Stimulated activated memory B cell treated with anti-CD40 and anti-IgM and Interleukin-4, amounts not matched to agents 10 μg/mL and 1 μg/mL and 100 μg/mL, for 72 hours (primary cell): ENCODE measurements at regions not wholly inside any gene's neighbourhood (a gene's known extent, or its start where the extent isn't known, plus 50 kb on each side); places are given as distances from the start of the nearest gene placed in this dataset.
"Not testable (repeated sequence)": the region's sequence is repeated elsewhere in the genome, so short reads cannot be mapped to it uniquely, and the experiment has no call there.

Experiments used
- ATAC-seq: fragments of 150-1000 bp; cut with Tn5 transposase; 2 replicates; pipeline ENCODE4 v1.10.0; 2021
- H3K27ac Mint-ChIP-seq: one replicate; pipeline ENCODE4 v1.8.0; 2022; ENCODE audit warnings: mild to moderate bottlenecking, mixed read lengths
- H3K27me3 Mint-ChIP-seq: one replicate; pipeline ENCODE4 v1.8.0; 2022; ENCODE audit warnings: mixed read lengths
- H3K36me3 Mint-ChIP-seq: one replicate; pipeline ENCODE4 v1.8.0; 2022; ENCODE audit warnings: mixed read lengths
- H3K4me1 Mint-ChIP-seq: one replicate; pipeline ENCODE4 v1.8.0; 2022; ENCODE audit warnings: mixed read lengths
- H3K4me3 Mint-ChIP-seq: one replicate; pipeline ENCODE4 v1.8.0; 2022; ENCODE audit warnings: mild to moderate bottlenecking, moderate library complexity, mixed read lengths
- H3K9me3 Mint-ChIP-seq: one replicate; pipeline ENCODE4 v1.8.0; 2022; ENCODE audit warnings: mixed read lengths

- no peaks in the 10 kb centered on the region for H3K36me3 Mint-ChIP-seq
- H3K4me1 Mint-ChIP-seq, result no peaks in the 10 kb centered on the region
- H3K9me3 Mint-ChIP-seq, result no peaks in the 10 kb centered on the region
- ATAC-seq, result no peak
- no peak overlapping the region for H3K4me3 Mint-ChIP-seq
- no peak overlapping the region for H3K27ac Mint-ChIP-seq
- no peaks in the 10 kb centered on the region for H3K27me3 Mint-ChIP-seq
Observed at GRCh38 chr13:91240341-91240740, 107.1 kb upstream of the MIR17HG start.

GRCh38 chr13:91241221-91241933 is 106.1 kb upstream of the MIR17HG start:
- no peaks in the 10 kb centered on the region for H3K27me3 Mint-ChIP-seq
- H3K4me1 Mint-ChIP-seq, result no peaks in the 10 kb centered on the region
- no peaks in the 10 kb centered on the region for H3K36me3 Mint-ChIP-seq
- H3K4me3 Mint-ChIP-seq, result no peak overlapping the region
- ATAC-seq, result no peak
- H3K27ac Mint-ChIP-seq, result no peak overlapping the region
- H3K9me3 Mint-ChIP-seq, result no peaks in the 10 kb centered on the region

DNA sequence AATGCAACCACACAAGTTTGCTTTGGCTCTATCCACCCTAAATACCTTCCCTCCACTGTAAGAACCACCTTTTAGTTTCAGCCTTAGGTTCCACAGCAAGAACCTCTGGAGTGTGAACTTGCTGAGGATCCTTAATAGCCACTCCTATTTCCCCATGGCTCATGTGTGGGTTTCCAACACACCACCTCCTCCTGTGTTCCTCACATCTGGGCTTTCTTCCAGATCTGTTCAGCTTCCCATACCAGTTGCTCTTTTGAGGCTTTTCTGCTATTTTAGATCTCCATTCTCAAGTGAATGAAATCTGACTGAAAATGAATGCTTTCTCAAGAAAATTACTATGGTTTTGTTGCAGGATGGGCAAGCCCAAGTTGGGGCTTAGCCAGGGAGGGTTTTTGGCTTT is 104.8 kb upstream of the MIR17HG start:
- Mint-ChIP-seq H3K27me3 (no peaks in the 10 kb centered on the region), H3K4me1 (no peaks in the 10 kb centered on the region), H3K27ac (no peak overlapping the region), H3K9me3 (no peaks in the 10 kb centered on the region), H3K4me3 (no peak overlapping the region), H3K36me3 (no peaks in the 10 kb centered on the region)
- ATAC-seq, result no peak

GRCh38 chr13:91245288-91245687 is 102.2 kb upstream of the MIR17HG start:
- Mint-ChIP-seq H3K27me3 (peaks cover 9% of the 10 kb centered on the region), H3K9me3 (no peaks in the 10 kb centered on the region), H3K4me3 (no peak overlapping the region), H3K27ac (no peak overlapping the region), H3K36me3 (no peaks in the 10 kb centered on the region), H3K4me1 (no peaks in the 10 kb centered on the region)
- no peak for ATAC-seq

DNA sequence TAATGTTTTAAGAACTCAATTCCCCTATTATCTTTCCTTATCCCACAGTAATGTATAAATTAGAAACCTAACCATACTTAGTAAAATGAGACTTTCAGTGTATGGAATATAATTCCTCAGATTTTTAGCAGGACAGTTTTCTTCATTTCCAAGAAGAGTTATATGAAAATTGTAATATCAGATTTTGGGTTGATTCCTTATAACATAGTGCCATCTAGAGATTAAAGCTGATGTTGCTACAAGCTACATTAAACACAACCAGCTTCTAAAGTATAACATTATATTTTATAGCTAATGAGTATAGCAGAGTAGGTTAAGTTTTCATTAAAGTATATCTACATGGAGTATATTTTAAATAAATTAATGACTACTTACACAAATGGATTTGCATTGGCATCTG is 99.7 kb upstream of the MIR17HG start:
- Mint-ChIP-seq H3K9me3 (no peaks in the 10 kb centered on the region), H3K36me3 (no peaks in the 10 kb centered on the region), H3K4me1 (no peaks in the 10 kb centered on the region), H3K4me3 (no peak overlapping the region), H3K27me3 (peaks cover 9% of the 10 kb centered on the region), H3K27ac (no peak overlapping the region)
- no peak for ATAC-seq

GRCh38 chr13:91248249-91248648 is 99.2 kb upstream of the MIR17HG start:
- Mint-ChIP-seq H3K4me3 (no peak overlapping the region), H3K4me1 (no peaks in the 10 kb centered on the region), H3K27me3 (peaks cover 9% of the 10 kb centered on the region), H3K27ac (no peak overlapping the region), H3K9me3 (no peaks in the 10 kb centered on the region), H3K36me3 (no peaks in the 10 kb centered on the region)
- ATAC-seq, result no peak

DNA sequence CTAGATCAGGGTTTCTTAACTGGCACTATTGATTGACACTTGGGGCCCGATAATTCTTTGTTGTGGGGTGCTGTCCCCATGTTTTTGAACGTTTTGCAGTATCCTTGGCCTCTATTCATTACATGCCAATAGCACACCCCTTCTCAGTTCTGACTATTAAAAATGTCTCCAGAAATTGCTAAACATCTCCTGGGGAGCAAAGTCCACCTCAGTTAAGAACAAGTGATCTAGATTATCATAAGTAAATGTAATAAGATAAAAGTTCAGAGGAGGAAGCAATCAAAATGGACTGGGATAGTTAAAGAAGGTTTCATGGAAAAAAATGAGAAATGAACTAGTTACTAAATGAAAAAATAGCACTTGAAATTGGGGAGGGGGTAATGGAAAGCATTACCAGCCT is 98.1 kb upstream of the MIR17HG start:
- H3K36me3 Mint-ChIP-seq, result no peaks in the 10 kb centered on the region
- no peak overlapping the region for H3K27ac Mint-ChIP-seq
- no peaks in the 10 kb centered on the region for H3K9me3 Mint-ChIP-seq
- ATAC-seq, result no peak
- no peak overlapping the region for H3K4me3 Mint-ChIP-seq
- H3K4me1 Mint-ChIP-seq, result no peaks in the 10 kb centered on the region
- peaks cover 9% of the 10 kb centered on the region for H3K27me3 Mint-ChIP-seq

- no peak for ATAC-seq
- H3K27ac Mint-ChIP-seq, result no peak overlapping the region
- no peak overlapping the region for H3K4me3 Mint-ChIP-seq
- no peaks in the 10 kb centered on the region for H3K4me1 Mint-ChIP-seq
- H3K27me3 Mint-ChIP-seq, result peaks cover 9% of the 10 kb centered on the region
- no peaks in the 10 kb centered on the region for H3K9me3 Mint-ChIP-seq
- no peaks in the 10 kb centered on the region for H3K36me3 Mint-ChIP-seq
Observed at GRCh38 chr13:91249861-91250260, 97.6 kb upstream of the MIR17HG start.

DNA sequence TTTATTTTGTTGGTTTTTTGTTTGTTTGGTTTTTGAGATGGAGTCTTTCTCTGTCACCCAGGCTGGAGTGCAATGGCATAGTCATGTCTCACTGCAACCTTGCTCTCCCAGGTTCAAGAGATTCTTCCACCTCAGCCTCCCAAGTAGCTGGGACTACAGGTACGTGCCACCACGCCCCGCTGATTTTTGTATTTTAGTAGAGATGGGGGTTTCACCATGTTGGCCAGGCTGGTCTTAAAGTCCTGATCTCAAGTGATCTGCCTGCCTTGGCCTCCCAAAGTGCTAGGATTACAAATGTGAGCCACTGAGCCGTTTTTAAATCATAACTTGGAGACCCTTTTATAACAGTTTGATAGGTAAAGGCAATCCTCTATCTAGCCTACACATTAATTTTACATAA is 95.9 kb upstream of the MIR17HG start:
- H3K4me1 Mint-ChIP-seq, H3K36me3 Mint-ChIP-seq, ATAC-seq, H3K27ac Mint-ChIP-seq, H3K9me3 Mint-ChIP-seq, H3K27me3 Mint-ChIP-seq, H3K4me3 Mint-ChIP-seq: not testable (repeated sequence)

- H3K4me3 Mint-ChIP-seq, result no peak overlapping the region
- H3K27ac Mint-ChIP-seq, result no peak overlapping the region
- H3K9me3 Mint-ChIP-seq, result peaks cover 29% of the 10 kb centered on the region
- no peak for ATAC-seq
- H3K4me1 Mint-ChIP-seq, result no peaks in the 10 kb centered on the region
- H3K36me3 Mint-ChIP-seq, result no peaks in the 10 kb centered on the region
- no peaks in the 10 kb centered on the region for H3K27me3 Mint-ChIP-seq
Observed at GRCh38 chr13:91264484-91264883, 83.0 kb upstream of the MIR17HG start.

GRCh38 chr13:91269237-91269636 is 78.2 kb upstream of the MIR17HG start:
- Mint-ChIP-seq H3K27ac (no peak overlapping the region), H3K27me3 (no peaks in the 10 kb centered on the region), H3K4me1 (no peaks in the 10 kb centered on the region), H3K9me3 (peaks cover 14% of the 10 kb centered on the region), H3K4me3 (no peak overlapping the region), H3K36me3 (no peaks in the 10 kb centered on the region)
- ATAC-seq, result no peak

- Mint-ChIP-seq H3K27me3 (no peaks in the 10 kb centered on the region), H3K27ac (no peak overlapping the region), H3K4me3 (no peak overlapping the region), H3K36me3 (no peaks in the 10 kb centered on the region), H3K4me1 (no peaks in the 10 kb centered on the region), H3K9me3 (peaks cover 10% of the 10 kb centered on the region)
- ATAC-seq, result no peak
Observed at GRCh38 chr13:91270031-91270430, 77.5 kb upstream of the MIR17HG start.

DNA sequence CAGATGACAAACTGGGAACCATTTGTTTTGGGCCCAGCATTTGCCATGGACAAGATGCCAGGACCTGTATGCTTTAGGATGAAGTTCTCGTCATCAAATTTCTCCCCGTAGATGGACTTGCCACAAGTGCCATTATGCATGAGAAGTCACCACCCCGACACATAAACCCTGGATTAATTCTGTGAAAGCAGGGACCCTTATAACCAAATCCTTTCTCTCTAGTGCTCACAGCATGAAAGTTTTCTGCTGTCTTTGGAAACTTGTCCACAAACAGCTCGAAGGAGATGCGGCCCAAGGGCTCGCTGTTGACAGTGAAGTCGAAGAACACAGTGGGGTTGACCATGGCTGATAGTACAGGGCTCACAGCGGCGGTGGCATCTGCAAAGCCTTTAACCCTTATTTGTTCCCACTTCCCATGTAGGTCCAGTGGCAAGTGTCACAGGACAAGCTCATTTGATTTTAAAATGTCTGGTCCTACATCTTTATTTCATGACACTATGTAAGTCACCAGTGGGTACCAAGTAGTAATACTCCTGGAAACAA is 75.2 kb upstream of the MIR17HG start:
- Mint-ChIP-seq H3K4me1 (no peaks in the 10 kb centered on the region), H3K36me3 (no peaks in the 10 kb centered on the region), H3K9me3 (peaks cover 4% of the 10 kb centered on the region), H3K27me3 (peaks cover 4% of the 10 kb centered on the region), H3K4me3 (no peak overlapping the region), H3K27ac (no peak overlapping the region)
- no peak for ATAC-seq

- Mint-ChIP-seq H3K27ac (no peak overlapping the region), H3K36me3 (no peaks in the 10 kb centered on the region), H3K9me3 (peaks cover 7% of the 10 kb centered on the region), H3K4me1 (no peaks in the 10 kb centered on the region), H3K4me3 (no peak overlapping the region), H3K27me3 (peaks cover 9% of the 10 kb centered on the region)
- ATAC-seq, result no peak
Observed at GRCh38 chr13:91273675-91274074, 73.8 kb upstream of the MIR17HG start.

- Mint-ChIP-seq H3K4me3 (no peak overlapping the region), H3K9me3 (peaks cover 7% of the 10 kb centered on the region), H3K4me1 (no peaks in the 10 kb centered on the region), H3K27ac (no peak overlapping the region), H3K36me3 (no peaks in the 10 kb centered on the region), H3K27me3 (peaks cover 9% of the 10 kb centered on the region)
- ATAC-seq, result no peak
Observed at GRCh38 chr13:91277013-91277676, 70.3 kb upstream of the MIR17HG start.

- Mint-ChIP-seq H3K9me3 (peaks cover 7% of the 10 kb centered on the region), H3K4me3 (no peak overlapping the region), H3K4me1 (no peaks in the 10 kb centered on the region), H3K27me3 (peaks cover 19% of the 10 kb centered on the region), H3K27ac (no peak overlapping the region), H3K36me3 (no peaks in the 10 kb centered on the region)
- no peak for ATAC-seq
Observed at GRCh38 chr13:91278291-91278690, 69.2 kb upstream of the MIR17HG start.
